CD4-positive, alpha-beta T cell treated with Interferon alpha-2 for 1 hour (primary cell): ENCODE measurements at regions not wholly inside any gene's neighbourhood (a gene's known extent, or its start where the extent isn't known, plus 50 kb on each side); places are given as distances from the start of the nearest gene placed in this dataset.

ENCODE experiments used
- DNase-seq, 2 donors: peaks; one replicate each; pipeline ENCODE4 v3.0.0-alpha.2; 2020 to 2022

GRCh38 chr15:81514725-81515124 is 140.7 kb upstream of the TMC3 start:
- no peak for DNase-seq

GRCh38 chr15:81511138-81511537 is 137.1 kb upstream of the TMC3 start:
- no peak for DNase-seq

- no peak for DNase-seq
These were observed 133.8 kb upstream of the TMC3 start for GRCh38 chr15:81507831-81508230.

GRCh38 chr15:81506936-81507335 is 132.9 kb upstream of the TMC3 start:
- no peak for DNase-seq

- DNase-seq = no peak
These were observed 132.1 kb upstream of the TMC3 start for GRCh38 chr15:81506071-81506470.

GRCh38 chr15:81504170-81504905 is 130.3 kb upstream of the TMC3 start:
- no peak for DNase-seq

GRCh38 chr15:81502439-81502838 is 128.4 kb upstream of the TMC3 start:
- DNase-seq = no peak

- DNase-seq = no peak
These were observed 126.1 kb upstream of the TMC3 start for GRCh38 chr15:81500081-81500480.

- no peak for DNase-seq
These were observed 124.3 kb upstream of the TMC3 start for GRCh38 chr15:81498294-81498693.

GRCh38 chr15:81497238-81497637 is 123.2 kb upstream of the TMC3 start:
- DNase-seq = no peak

- DNase-seq = no peak
These were observed 121.9 kb upstream of the TMC3 start for GRCh38 chr15:81495780-81496467.

- no peak for DNase-seq
These were observed 119.1 kb upstream of the TMC3 start for GRCh38 chr15:81492969-81493645.

GRCh38 chr15:81492331-81492968 is 118.4 kb upstream of the TMC3 start:
- DNase-seq = no peak

- no peak for DNase-seq
These were observed 117.5 kb upstream of the TMC3 start for GRCh38 chr15:81491414-81492096.

GRCh38 chr15:81485806-81486205 is 111.8 kb upstream of the TMC3 start:
- DNase-seq = no peak

- no peak for DNase-seq
These were observed 110.3 kb upstream of the TMC3 start for GRCh38 chr15:81484086-81484955.

GRCh38 chr15:81483496-81483895 is 109.5 kb upstream of the TMC3 start:
- no peak for DNase-seq

GRCh38 chr15:81481346-81481745 is 107.3 kb upstream of the TMC3 start:
- DNase-seq = no peak

- peak in 1 of 2 donors; percentile 58 for DNase-seq
These were observed 106.6 kb upstream of the TMC3 start for GRCh38 chr15:81480645-81481053.

- no peak for DNase-seq
These were observed 104.3 kb upstream of the TMC3 start for GRCh38 chr15:81478354-81478753.

- no peak for DNase-seq
These were observed 101.9 kb upstream of the TMC3 start for GRCh38 chr15:81475926-81476325.

- DNase-seq = no peak
These were observed 101.5 kb upstream of the TMC3 start for GRCh38 chr15:81475471-81475870.
